ENCODE measurements at regions not wholly inside any gene's neighbourhood (a gene's known extent, or its start where the extent isn't known, plus 50 kb on each side); places are given as distances from the start of the nearest gene placed in this dataset.

GRCh38 chr15:94028121-94028520 lies 203.2 kb upstream of the MCTP2 start:
- TF ChIP-seq TAF1 (IDR thresholded peaks at IDR 0.05; ENCODE audit: borderline replicate concordance, low read depth, low read length) (no peak), POLR2A (IDR thresholded peaks at IDR 0.05; ENCODE audit: low read depth, low read length) (no peak)
